ENCODE measurements at regions not wholly inside any gene's neighbourhood (a gene's known extent, or its start where the extent isn't known, plus 50 kb on each side); places are given as distances from the start of the nearest gene placed in this dataset.

GRCh38 chr11:91156041-91156440, 933.2 kb upstream of the CHORDC1 start:
- Mint-ChIP-seq H3K4me3 (no peak overlapping the region), H3K27me3 (no peaks in the 10 kb centered on the region), H3K9me3 (peaks cover 2% of the 10 kb centered on the region), H3K36me3 (no peaks in the 10 kb centered on the region), H3K27ac (no peak overlapping the region), H3K4me1 (no peaks in the 10 kb centered on the region)
- ATAC-seq (ENCODE audit: low read depth), result no peak
- DNase-seq, result no peak
- POLR2A ChIA-PET, result no interaction called here

- H3K27ac Mint-ChIP-seq, result no peak overlapping the region
- POLR2A ChIA-PET, result no interaction called here
- no peaks in the 10 kb centered on the region for H3K27me3 Mint-ChIP-seq
- H3K4me3 Mint-ChIP-seq, result no peak overlapping the region
- no peaks in the 10 kb centered on the region for H3K36me3 Mint-ChIP-seq
- no peak for DNase-seq
- H3K4me1 Mint-ChIP-seq, result no peaks in the 10 kb centered on the region
- ATAC-seq (ENCODE audit: low read depth), result no peak
- H3K9me3 Mint-ChIP-seq, result peaks cover 3% of the 10 kb centered on the region
Observed at GRCh38 chr11:91147885-91148284, 925.0 kb upstream of the CHORDC1 start.

GRCh38 chr11:91141655-91142054, 918.8 kb upstream of the CHORDC1 start:
- Mint-ChIP-seq H3K4me1 (no peaks in the 10 kb centered on the region), H3K27ac (no peak overlapping the region), H3K4me3 (no peak overlapping the region), H3K36me3 (no peaks in the 10 kb centered on the region), H3K9me3 (peaks cover 1% of the 10 kb centered on the region), H3K27me3 (no peaks in the 10 kb centered on the region)
- POLR2A ChIA-PET, result no interaction called here
- DNase-seq (no peak), ATAC-seq (ENCODE audit: low read depth) (no peak)

DNA sequence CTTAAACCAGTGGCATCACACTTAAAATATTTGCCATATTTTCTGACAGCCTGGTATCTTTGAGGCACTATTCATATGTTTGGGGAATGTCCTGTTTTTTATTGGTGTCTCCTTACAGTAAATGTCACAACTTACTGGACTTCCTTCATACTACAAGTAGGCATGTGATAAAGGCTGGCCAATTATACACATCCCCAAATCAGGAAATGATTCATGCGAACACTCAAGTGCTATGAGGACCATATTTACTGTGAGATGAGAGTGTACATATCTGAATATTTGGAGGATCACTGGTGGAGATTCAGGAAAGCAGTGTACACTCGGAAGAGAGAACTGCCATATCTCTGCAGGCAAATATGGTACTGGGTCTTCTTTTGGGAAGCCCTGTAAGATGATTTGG, 913.8 kb upstream of the CHORDC1 start:
- H3K36me3 Mint-ChIP-seq, result no peaks in the 10 kb centered on the region
- no peak overlapping the region for H3K27ac Mint-ChIP-seq
- H3K9me3 Mint-ChIP-seq, result no peaks in the 10 kb centered on the region
- DNase-seq (no peak), ATAC-seq (ENCODE audit: low read depth) (no peak)
- no peak overlapping the region for H3K4me3 Mint-ChIP-seq
- no peaks in the 10 kb centered on the region for H3K4me1 Mint-ChIP-seq
- H3K27me3 Mint-ChIP-seq, result no peaks in the 10 kb centered on the region
- POLR2A ChIA-PET, result no interaction called here

DNA sequence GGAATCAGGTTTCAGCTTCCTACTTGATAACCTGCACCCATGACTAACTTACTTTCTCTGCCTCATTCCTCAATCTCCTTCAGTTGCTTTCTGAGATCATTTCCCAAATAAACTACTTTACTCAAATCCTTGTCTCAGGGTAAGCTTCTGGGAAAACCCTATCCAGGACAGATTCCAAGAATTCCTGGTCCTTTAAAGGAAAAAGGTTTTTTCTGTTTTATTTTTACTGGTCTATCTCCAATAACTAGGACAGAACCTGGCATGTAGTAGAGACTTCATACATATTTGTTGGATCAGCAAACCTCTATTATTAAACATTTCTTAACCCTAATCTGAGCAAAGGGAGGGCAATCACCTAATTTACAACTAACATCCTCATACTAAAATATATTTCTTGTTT, 910.5 kb upstream of the CHORDC1 start:
- Mint-ChIP-seq H3K9me3 (no peaks in the 10 kb centered on the region), H3K27ac (no peak overlapping the region), H3K4me3 (no peak overlapping the region), H3K4me1 (no peaks in the 10 kb centered on the region), H3K36me3 (no peaks in the 10 kb centered on the region), H3K27me3 (no peaks in the 10 kb centered on the region)
- ATAC-seq (ENCODE audit: low read depth) (no peak), DNase-seq (no peak)
- POLR2A ChIA-PET, result no interaction called here

- Mint-ChIP-seq H3K36me3 (no peaks in the 10 kb centered on the region), H3K4me1 (no peaks in the 10 kb centered on the region), H3K27me3 (no peaks in the 10 kb centered on the region), H3K27ac (no peak overlapping the region), H3K4me3 (no peak overlapping the region), H3K9me3 (peaks cover 2% of the 10 kb centered on the region)
- POLR2A ChIA-PET, result no interaction called here
- ATAC-seq (ENCODE audit: low read depth) (no peak), DNase-seq (no peak)
Observed at GRCh38 chr11:91129596-91129995, 906.7 kb upstream of the CHORDC1 start.

DNA sequence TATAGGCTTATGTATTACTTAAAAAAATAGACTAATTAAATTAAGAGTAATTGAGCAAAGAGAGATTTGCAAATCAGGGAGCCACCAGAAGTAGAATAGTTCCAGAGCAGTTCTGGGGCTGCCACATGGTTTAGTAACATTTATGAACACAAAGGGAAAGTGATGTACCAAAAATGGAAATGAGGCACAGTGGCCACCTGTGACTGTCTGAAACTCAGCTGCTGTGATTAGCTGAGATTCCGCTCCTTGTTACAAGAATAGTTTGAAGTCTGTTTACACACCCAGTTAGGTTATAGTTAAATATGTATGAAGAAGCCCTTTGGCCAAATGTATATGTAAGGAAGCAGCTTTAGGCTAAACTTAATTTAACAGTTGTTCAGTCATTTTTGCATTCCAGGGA, 901.5 kb upstream of the CHORDC1 start:
- ATAC-seq (ENCODE audit: low read depth) (no peak), DNase-seq (no peak)
- POLR2A ChIA-PET, result no interaction called here

GRCh38 chr11:91115116-91115515, 892.3 kb upstream of the CHORDC1 start:
- Mint-ChIP-seq H3K9me3 (peaks cover 6% of the 10 kb centered on the region), H3K4me1 (no peaks in the 10 kb centered on the region), H3K27me3 (no peaks in the 10 kb centered on the region), H3K4me3 (no peak overlapping the region), H3K36me3 (no peaks in the 10 kb centered on the region), H3K27ac (no peak overlapping the region)
- POLR2A ChIA-PET, result no interaction called here
- ATAC-seq (ENCODE audit: low read depth) (no peak), DNase-seq (no peak)

More for the DNA sequence above, 901.5 kb upstream of the CHORDC1 start:
- Mint-ChIP-seq H3K9me3 (peaks cover 4% of the 10 kb centered on the region), H3K27ac (no peak overlapping the region), H3K4me1 (no peaks in the 10 kb centered on the region), H3K27me3 (no peaks in the 10 kb centered on the region), H3K4me3 (no peak overlapping the region), H3K36me3 (no peaks in the 10 kb centered on the region)

DNA sequence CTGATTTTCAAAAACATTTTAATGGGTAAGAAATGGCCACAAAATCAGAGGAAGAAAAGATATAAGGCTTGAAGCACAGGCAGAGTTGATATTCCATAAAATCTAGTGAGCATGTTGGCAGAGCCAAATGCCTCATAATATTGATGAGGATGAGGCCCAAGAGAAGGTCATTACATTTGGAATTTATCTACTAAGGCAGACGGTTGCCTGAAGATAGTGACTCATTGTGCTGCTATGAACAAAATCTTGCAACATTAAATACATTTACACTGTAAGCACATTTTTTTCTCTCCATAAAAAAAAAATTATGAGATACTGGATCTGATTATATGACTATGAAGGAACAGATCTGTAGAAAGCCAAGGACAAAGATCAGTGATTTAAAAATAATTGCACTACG, 881.4 kb upstream of the CHORDC1 start:
- H3K27ac Mint-ChIP-seq, result no peak overlapping the region
- no peaks in the 10 kb centered on the region for H3K27me3 Mint-ChIP-seq
- no peak for ATAC-seq (ENCODE audit: low read depth)
- H3K4me1 Mint-ChIP-seq, result no peaks in the 10 kb centered on the region
- no peaks in the 10 kb centered on the region for H3K36me3 Mint-ChIP-seq
- DNase-seq, result no peak
- no peaks in the 10 kb centered on the region for H3K9me3 Mint-ChIP-seq
- POLR2A ChIA-PET, result no interaction called here
- no peak overlapping the region for H3K4me3 Mint-ChIP-seq

- H3K4me1 Mint-ChIP-seq, result no peaks in the 10 kb centered on the region
- no peaks in the 10 kb centered on the region for H3K9me3 Mint-ChIP-seq
- POLR2A ChIA-PET, result no interaction called here
- DNase-seq, result no peak
- ATAC-seq (ENCODE audit: low read depth), result no peak
- no peaks in the 10 kb centered on the region for H3K36me3 Mint-ChIP-seq
- H3K4me3 Mint-ChIP-seq, result no peak overlapping the region
- no peak overlapping the region for H3K27ac Mint-ChIP-seq
- H3K27me3 Mint-ChIP-seq, result no peaks in the 10 kb centered on the region
Observed at GRCh38 chr11:91100427-91100826, 877.6 kb upstream of the CHORDC1 start.

DNA sequence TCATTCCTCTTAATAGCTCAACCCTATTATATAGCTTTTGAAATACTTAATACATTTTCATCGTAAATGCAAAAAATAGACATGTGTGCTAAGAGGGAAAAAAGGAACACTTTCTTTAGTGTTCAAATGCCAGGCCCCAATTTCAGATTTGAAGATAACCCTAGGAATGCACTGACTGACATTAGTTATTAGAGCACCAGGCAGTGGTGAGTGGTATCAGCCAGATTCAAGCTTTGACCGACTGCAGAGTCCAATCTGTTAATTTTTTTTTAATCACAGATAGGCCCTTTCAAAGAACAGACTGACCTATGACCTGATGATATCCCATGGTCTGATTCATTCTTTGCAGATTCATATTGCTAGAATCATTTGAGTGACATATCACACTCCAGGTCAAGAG, 874.2 kb upstream of the CHORDC1 start:
- Mint-ChIP-seq H3K9me3 (no peaks in the 10 kb centered on the region), H3K4me3 (no peak overlapping the region), H3K36me3 (no peaks in the 10 kb centered on the region), H3K4me1 (no peaks in the 10 kb centered on the region), H3K27me3 (no peaks in the 10 kb centered on the region), H3K27ac (no peak overlapping the region)
- ATAC-seq (ENCODE audit: low read depth) (no peak), DNase-seq (no peak)
- POLR2A ChIA-PET, result no interaction called here

DNA sequence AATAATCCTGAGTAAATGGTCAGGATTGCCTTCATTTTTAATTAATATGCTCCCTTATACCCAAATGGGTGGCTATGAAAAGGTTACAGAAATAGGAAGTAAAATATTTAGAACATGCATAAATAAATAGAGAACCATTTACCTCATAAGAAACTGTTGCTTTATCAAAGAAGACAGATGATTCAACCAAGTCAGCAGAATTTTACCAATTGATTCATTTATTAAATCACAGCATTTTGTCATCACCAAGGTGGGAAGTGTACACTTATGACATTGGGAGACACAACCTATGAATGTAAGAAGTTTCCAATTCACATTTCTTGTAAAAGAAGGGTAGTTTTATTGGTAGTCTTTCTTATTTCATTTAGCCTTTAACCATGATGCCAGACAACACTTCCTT, 870.3 kb upstream of the CHORDC1 start:
- no peak for ATAC-seq (ENCODE audit: low read depth)
- Mint-ChIP-seq H3K4me1 (no peaks in the 10 kb centered on the region), H3K27me3 (no peaks in the 10 kb centered on the region), H3K9me3 (no peaks in the 10 kb centered on the region), H3K4me3 (no peak overlapping the region), H3K36me3 (no peaks in the 10 kb centered on the region), H3K27ac (no peak overlapping the region)
- POLR2A ChIA-PET, result no interaction called here
- no peak for DNase-seq

DNA sequence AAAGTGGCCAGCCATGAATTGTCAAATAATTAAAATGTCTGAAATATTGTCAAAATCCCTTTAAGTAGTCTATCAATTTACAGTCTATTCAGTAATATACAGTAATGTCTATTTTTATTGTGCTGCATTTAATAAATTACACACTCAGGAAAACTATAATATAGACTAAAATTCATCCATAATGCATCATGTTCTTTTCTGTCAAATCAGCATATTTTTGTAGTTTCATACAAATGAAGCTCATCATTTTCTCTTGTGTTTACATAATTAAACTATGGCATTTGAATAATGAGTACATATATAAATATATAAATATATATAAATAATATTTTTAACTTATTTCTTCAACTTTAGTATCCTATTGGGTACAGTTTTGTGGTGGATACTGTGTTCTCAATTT, 868.7 kb upstream of the CHORDC1 start:
- Mint-ChIP-seq H3K4me3 (no peak overlapping the region), H3K27ac (no peak overlapping the region), H3K9me3 (no peaks in the 10 kb centered on the region), H3K27me3 (no peaks in the 10 kb centered on the region), H3K36me3 (no peaks in the 10 kb centered on the region), H3K4me1 (no peaks in the 10 kb centered on the region)
- DNase-seq, result no peak
- no peak for ATAC-seq (ENCODE audit: low read depth)
- POLR2A ChIA-PET, result no interaction called here

- DNase-seq (no peak), ATAC-seq (ENCODE audit: low read depth) (no peak)
- no peak overlapping the region for H3K4me3 Mint-ChIP-seq
- no peak overlapping the region for H3K27ac Mint-ChIP-seq
- POLR2A ChIA-PET, result no interaction called here
- no peaks in the 10 kb centered on the region for H3K36me3 Mint-ChIP-seq
- H3K9me3 Mint-ChIP-seq, result peaks cover 5% of the 10 kb centered on the region
- H3K27me3 Mint-ChIP-seq, result no peaks in the 10 kb centered on the region
- H3K4me1 Mint-ChIP-seq, result no peaks in the 10 kb centered on the region
Observed at GRCh38 chr11:91086028-91086427, 863.2 kb upstream of the CHORDC1 start.

DNA sequence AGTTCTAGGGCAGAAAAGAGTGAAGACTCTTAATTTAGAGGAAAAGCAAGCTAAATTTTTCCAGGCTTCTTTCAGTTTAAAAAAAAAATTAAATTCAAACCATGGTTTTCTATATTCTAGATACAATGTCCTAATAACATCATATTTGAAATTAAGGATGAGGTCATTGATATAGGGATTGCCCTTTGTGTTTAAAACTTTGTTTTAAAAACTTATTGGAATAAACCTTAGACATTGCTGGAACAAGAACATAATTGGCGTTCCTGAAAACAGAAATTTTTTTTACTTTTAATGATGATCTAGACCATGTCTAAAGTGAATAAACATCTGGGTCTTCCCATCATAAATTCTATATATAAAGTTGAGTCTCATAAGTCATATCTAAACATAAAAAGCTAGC, 859.4 kb upstream of the CHORDC1 start:
- H3K9me3 Mint-ChIP-seq, result peaks cover 6% of the 10 kb centered on the region
- no peaks in the 10 kb centered on the region for H3K4me1 Mint-ChIP-seq
- H3K4me3 Mint-ChIP-seq, result no peak overlapping the region
- no peak overlapping the region for H3K27ac Mint-ChIP-seq
- DNase-seq (no peak), ATAC-seq (ENCODE audit: low read depth) (no peak)
- H3K27me3 Mint-ChIP-seq, result no peaks in the 10 kb centered on the region
- H3K36me3 Mint-ChIP-seq, result no peaks in the 10 kb centered on the region
- POLR2A ChIA-PET, result no interaction called here

Measured in activated naive CD8-positive, alpha-beta T cell treated with anti-CD3 and anti-CD28 coated beads, Interleukin-2, amount 10 ng/mL, durations not matched to agents 7 days and 5 days (primary cell).